PFSK-1 (cell line): ENCODE measurements at regions not wholly inside any gene's neighbourhood (a gene's known extent, or its start where the extent isn't known, plus 50 kb on each side); places are given as distances from the start of the nearest gene placed in this dataset.

ENCODE experiments used
- FOXP2 ChIP-seq: optimal IDR thresholded peaks from 2 replicates; pipeline ENCODE3; 2011; ENCODE audit warnings: borderline replicate concordance, control low read depth, inconsistent platforms; ENCODE audit not compliant: insufficient read depth; ENCODE audit errors: extremely low read length, extremely low read depth
- POLR2AphosphoS5 ChIP-seq: IDR thresholded peaks from 2 replicates; pipeline ENCODE4 v1.6.1; 2012; ENCODE audit warnings: low read depth, mild to moderate bottlenecking, control low read depth, low read length, moderate library complexity
- SIN3A ChIP-seq: IDR thresholded peaks from 2 replicates; pipeline ENCODE4 v1.6.1; 2012; ENCODE audit warnings: mild to moderate bottlenecking, low read length, moderate library complexity, borderline replicate concordance; ENCODE audit not compliant: insufficient read depth
- TAF1 ChIP-seq: IDR thresholded peaks from 2 replicates; pipeline ENCODE4 v1.6.1; 2012; ENCODE audit warnings: low read length, control low read depth, borderline replicate concordance; ENCODE audit not compliant: insufficient read depth
- TF ChIP-seq, protein P1 (sequence below), 2 experiments: IDR thresholded peaks; 2 replicates each; pipeline versions ENCODE4 v1.6.1 to v1.8.0; 2011 to 2012; ENCODE audit warnings: low read depth in 2 of 2, low read length in 2 of 2, control low read depth in 1 of 2, inconsistent platforms in 1 of 2, mild to moderate bottlenecking in 1 of 2, moderate library complexity in 1 of 2; ENCODE audit not compliant: insufficient read depth in 1 of 2

- TF ChIP-seq SIN3A: no peak
- TF ChIP-seq TAF1: no peak
- TF ChIP-seq, protein P1, sequence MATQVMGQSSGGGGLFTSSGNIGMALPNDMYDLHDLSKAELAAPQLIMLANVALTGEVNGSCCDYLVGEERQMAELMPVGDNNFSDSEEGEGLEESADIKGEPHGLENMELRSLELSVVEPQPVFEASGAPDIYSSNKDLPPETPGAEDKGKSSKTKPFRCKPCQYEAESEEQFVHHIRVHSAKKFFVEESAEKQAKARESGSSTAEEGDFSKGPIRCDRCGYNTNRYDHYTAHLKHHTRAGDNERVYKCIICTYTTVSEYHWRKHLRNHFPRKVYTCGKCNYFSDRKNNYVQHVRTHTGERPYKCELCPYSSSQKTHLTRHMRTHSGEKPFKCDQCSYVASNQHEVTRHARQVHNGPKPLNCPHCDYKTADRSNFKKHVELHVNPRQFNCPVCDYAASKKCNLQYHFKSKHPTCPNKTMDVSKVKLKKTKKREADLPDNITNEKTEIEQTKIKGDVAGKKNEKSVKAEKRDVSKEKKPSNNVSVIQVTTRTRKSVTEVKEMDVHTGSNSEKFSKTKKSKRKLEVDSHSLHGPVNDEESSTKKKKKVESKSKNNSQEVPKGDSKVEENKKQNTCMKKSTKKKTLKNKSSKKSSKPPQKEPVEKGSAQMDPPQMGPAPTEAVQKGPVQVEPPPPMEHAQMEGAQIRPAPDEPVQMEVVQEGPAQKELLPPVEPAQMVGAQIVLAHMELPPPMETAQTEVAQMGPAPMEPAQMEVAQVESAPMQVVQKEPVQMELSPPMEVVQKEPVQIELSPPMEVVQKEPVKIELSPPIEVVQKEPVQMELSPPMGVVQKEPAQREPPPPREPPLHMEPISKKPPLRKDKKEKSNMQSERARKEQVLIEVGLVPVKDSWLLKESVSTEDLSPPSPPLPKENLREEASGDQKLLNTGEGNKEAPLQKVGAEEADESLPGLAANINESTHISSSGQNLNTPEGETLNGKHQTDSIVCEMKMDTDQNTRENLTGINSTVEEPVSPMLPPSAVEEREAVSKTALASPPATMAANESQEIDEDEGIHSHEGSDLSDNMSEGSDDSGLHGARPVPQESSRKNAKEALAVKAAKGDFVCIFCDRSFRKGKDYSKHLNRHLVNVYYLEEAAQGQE (IDR thresholded peaks at IDR 0.05; ENCODE audit: insufficient read depth in 1 of 2, low read depth in 2 of 2, low read length in 2 of 2): no peak
- no peak for TF ChIP-seq FOXP2
- no peak for TF ChIP-seq POLR2AphosphoS5
Observed at GRCh38 chr21:25191141-25191540, 416.1 kb downstream of the MRPL39 start.

GRCh38 chr21:25189497-25189896, 417.8 kb downstream of the MRPL39 start:
- no peak for TF ChIP-seq TAF1
- TF ChIP-seq, protein P1 (IDR thresholded peaks at IDR 0.05; ENCODE audit: insufficient read depth in 1 of 2, low read depth in 2 of 2, low read length in 2 of 2): no peak

GRCh38 chr21:25188677-25189079, 418.6 kb downstream of the MRPL39 start:
- TF ChIP-seq POLR2AphosphoS5 (no peak), FOXP2 (no peak), TAF1 (no peak), SIN3A (no peak)
- TF ChIP-seq, protein P1 (IDR thresholded peaks at IDR 0.05; ENCODE audit: insufficient read depth in 1 of 2, low read depth in 2 of 2, low read length in 2 of 2): no peak

GRCh38 chr21:25186273-25186672, 421.0 kb downstream of the MRPL39 start:
- TF ChIP-seq TAF1: no peak
- no peak for TF ChIP-seq POLR2AphosphoS5
- no peak for TF ChIP-seq SIN3A
- TF ChIP-seq, protein P1 (IDR thresholded peaks at IDR 0.05; ENCODE audit: insufficient read depth in 1 of 2, low read depth in 2 of 2, low read length in 2 of 2): no peak
- no peak for TF ChIP-seq FOXP2

- TF ChIP-seq FOXP2: no peak
Observed at GRCh38 chr21:25183577-25183976, 423.7 kb downstream of the MRPL39 start.
